Glomerular endothelial cell (primary cell): ENCODE measurements at regions not wholly inside any gene's neighbourhood (a gene's known extent, or its start where the extent isn't known, plus 50 kb on each side); places are given as distances from the start of the nearest gene placed in this dataset.

Experiments
- DNase-seq: peaks from one replicate; pipeline ENCODE4 v3.0.0-alpha.2; 2011; ENCODE audit warnings: low read depth, low spot score; ENCODE audit errors: extremely low read depth

DNA sequence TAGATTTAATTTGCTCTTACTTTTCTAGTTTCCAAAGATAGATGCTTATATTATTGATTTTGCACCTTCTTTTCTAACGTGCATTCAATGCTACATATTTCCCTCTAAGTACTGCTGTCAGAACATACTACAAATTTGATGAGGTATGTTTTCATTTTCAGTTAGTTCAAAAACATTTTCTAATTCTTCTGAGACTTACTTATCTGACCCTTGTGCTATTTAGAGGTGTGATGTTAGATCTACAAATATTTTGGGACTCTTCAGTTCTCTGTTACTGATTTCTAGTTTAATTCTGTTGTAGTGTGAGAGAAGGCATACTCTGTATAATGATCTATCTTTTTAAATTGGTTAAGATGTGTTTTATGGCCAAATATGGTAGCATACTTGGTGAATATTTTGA lies 97.8 kb upstream of the TMEM168 start:
- no peak for DNase-seq

DNA sequence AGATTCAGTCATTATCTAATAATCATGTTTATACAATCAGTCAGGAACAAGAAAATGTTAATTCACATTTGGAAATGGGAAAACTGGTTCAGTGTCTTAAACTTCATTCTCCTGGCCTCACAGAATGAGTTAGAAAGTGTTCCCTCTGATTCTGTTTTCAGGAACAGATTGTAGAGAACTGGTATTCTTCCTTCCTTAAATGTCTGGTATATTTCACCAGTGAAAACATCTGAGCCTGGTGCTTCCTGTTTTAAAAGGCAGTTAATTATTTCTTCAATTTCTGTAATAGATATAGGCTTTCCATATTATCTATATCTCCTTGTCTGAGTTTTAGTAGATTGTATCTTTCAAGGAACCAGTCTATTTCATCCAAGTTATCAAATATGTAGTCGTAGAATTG lies 97.1 kb upstream of the TMEM168 start:
- DNase-seq = no peak

DNA sequence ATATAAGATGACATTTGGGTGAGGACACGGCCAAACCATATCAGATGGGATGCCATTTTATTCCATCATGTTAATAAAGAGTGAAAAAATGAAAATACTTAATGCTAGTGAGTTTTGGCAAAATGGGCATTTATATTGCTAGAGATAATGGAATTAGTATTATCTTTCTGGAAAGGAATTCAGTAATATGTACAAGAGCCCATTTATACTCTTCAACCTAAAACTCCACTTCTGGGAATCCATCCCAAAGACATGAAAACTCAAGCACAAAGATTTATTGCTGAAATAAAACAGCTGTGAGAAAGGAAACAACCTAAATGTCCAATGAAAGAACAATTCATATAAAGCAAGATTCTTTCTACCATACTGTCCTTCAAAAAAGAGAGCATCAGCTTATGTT lies 96.0 kb upstream of the TMEM168 start:
- DNase-seq = no peak

GRCh38 chr7:112882991-112883390 lies 92.8 kb upstream of the TMEM168 start:
- DNase-seq = no peak

GRCh38 chr7:112882511-112882910 lies 92.3 kb upstream of the TMEM168 start:
- DNase-seq = no peak

DNA sequence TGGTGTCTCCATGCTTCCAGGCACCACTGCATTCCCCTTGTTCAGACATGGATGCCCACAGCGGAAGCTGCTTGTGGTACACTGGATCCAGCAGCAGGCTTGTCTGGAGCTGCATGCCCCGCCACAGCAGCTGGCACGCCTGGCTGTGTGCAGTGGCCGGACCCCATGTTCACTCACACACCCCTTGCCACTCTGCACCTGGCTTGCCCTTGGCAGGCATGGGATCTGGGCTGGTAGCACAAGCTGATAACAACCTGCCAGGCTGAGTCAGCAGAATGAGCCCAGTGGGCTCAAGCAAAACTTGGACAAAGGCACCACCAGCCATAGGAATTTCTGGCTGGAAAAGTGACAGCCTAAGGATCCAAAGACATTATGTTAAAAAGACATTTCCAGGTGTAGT lies 91.8 kb upstream of the TMEM168 start:
- DNase-seq = no peak

- no peak for DNase-seq
Measured at GRCh38 chr7:112880818-112881418, 90.7 kb upstream of the TMEM168 start.

DNA sequence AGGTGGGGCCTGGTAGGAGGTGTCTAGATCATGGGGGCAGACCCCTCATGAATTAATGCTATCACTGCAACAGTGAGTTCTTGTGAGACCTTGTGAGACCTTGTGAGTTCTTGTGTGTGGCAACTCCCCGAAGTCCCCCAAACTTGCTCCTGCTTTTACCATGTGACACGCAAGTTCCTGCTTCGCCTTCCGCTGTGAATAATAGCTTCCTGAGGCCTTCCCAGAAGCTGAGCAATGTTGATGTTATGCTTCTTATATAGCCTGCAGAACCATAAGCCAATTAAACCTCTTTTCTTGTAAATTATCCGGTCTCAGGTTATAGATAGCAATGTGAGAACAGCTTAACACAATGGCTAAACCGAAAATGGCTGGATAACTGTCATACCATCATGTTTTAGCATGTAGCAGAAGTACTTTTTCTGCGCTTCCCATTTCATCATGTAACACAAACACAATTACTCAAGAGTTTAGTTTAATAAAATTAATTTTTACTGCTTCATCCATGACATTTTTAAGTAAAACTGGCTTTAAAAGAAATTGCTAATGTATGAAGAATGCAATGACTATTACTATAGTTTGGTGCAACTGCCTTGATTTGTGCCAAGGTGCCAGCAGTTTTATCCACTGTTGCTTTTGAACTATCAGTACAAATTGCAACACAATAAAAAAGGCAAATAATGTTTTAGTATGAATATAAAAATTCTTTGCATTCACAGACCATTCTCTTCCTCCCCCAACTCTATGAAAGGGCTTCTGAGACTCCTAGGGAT lies 87.7 kb upstream of the TMEM168 start:
- peak; percentile 50 for DNase-seq

DNA sequence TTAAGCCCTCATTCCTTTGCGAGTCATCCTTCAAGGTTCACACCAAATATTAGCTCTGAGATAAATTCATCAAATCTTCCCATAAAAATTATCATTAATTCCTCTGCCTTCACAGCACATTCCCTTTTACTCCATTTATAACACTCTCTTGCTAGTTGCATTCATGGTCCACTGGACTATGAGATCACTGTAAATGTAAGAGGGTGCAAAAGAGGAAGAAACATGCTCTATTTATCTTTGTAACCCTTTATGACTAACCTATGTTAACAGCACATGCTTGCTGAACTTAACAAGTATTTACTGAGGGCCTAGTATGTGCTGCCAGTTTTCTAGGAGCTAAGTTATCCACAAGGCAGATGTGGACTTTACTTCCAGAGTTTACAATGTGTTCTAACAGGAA lies 86.7 kb upstream of the TMEM168 start:
- DNase-seq = no peak

DNA sequence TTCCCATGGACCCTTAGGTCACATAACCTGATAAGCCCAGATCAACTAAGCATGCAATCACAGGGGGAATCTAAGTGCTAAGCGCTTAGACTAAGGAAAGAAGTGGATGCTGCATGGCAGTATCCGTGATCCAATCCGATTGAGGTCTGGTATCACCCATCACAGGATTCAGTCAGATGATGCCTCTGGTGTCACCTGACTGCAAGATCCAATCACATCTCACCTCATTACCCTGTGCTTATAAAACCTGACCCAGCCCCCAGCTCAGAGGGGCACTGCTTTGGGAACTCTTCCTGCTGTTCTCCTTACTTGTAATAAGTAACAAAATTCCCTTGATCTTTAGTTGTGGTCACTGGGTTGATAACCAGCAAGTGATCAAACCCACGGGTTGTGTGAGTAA lies 84.7 kb upstream of the TMEM168 start:
- no peak for DNase-seq

DNA sequence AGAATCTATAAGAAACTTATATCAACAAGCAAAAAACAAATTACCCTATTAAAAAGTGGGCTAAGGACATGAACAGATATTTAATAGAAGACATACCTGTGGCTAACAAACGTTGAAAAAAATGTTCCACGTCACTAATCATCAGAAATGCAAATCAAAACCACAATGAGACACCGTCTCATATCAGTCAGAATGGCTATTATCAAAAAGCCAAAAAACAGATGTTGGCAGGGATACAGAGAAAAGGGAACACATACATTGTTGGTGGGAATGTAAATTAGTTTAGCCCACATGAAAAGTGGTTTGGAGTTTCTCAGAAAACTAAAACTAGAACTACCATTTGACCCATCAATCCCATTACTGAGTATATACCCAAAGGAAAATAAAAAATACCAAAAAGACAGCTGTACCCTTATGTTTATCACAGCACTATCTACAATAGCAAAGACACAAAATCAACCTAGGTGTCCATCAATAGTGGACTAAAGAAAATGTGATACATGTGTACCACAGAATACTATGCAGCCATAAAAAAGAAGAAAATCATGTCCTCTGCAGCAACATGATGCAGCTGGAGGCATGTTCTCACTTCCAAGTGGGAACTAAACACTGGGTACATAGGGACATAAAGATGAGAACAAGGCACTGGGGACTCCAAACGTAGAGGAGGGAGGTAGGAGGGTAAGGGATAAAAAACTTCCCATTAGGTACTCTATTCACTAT lies 83.8 kb upstream of the TMEM168 start:
- DNase-seq = no peak

DNA sequence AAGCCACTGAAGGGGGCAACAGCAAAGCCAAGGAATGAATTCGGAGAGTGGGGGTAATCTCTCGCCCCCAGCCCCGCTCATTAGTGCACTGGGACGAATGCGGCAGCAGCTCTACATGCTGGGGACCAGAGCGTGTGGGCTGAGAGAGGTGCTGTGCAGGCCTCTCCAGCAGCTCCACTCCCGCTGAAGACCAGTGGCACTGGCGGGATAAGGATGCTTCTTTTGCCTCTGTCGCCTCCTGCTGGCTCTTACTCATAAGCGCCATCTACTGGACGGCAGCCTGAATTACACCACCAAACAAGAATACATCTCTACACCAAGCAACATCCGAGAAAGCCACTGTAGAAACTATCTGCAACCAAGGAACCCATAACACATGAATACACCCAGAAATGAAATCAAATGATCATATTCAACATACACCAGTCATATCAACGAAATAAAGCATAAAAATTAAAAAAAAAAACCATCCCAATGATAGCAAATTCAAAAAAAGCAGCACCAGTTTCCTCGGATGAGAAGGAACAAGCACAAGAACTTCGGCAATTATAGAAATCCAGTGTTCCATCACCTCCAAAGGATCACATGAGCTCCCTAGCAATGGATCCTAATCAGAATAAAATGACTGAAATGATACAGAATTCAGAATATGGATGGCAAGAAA lies 79.0 kb upstream of the TMEM168 start:
- no peak for DNase-seq

GRCh38 chr7:112868609-112869008 lies 78.4 kb upstream of the TMEM168 start:
- DNase-seq = no peak

DNA sequence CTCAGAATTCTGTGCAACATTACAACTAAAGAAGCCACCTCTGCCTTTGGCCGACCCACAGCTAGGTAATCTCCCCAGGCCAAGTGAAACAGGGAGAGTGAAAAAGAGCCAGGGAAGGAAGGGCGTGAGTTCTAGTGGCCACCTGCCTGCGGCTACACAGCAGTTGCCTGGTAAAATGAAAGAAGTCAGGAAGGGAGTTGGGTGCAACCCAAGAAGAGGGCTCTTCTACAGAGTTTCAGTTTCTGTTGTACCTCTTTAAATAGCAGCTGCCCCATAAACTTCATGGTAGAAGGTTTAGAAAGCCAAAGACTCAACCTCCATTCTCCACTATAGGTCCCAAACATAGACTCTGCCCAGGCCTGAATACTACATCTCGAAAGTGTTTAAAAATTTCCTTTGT lies 76.2 kb upstream of the TMEM168 start:
- DNase-seq = no peak

- DNase-seq = no peak
Measured at GRCh38 chr7:112864380-112864779, 74.2 kb upstream of the TMEM168 start.

- no peak for DNase-seq
Measured at GRCh38 chr7:112858838-112859237, 68.6 kb upstream of the TMEM168 start.

GRCh38 chr7:112855227-112855626 lies 65.0 kb upstream of the TMEM168 start:
- no peak for DNase-seq

DNA sequence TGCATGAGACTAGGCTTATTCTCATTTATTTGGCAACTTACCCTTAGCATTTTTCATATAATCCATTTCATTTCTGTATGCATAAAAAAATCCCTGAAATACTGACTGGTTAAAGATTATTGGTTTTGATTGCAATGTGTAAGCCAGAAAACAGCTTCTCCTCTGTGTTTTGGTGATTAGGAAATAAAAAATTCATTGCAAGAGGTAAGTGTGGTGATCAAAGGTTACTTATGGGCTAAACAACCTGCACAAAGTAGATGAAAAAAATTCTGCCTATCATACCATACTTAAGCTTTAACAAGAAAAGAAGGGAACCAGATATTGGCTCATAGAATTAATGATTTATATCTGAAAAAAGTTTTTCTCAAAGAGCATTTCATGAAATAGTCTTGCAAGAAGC lies 64.0 kb upstream of the TMEM168 start:
- no peak for DNase-seq

DNA sequence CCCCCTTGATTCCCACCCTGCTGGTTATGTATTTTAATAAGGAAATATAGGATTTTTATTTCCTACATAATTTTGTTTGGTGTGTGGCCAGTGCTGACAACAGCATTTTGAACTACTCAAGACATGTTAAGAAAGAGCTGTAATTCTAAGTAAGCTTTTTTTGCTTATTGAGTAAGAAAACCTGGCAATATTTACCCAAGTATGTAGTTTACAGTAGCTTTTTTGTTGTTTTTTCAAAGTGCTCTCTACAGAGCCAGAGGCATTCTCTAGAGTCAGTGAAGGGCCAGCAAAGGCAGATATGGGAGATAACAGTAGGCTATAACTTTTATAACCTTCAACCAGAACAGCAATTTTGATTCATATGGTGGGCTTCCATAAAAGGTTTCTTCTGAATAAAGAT lies 63.2 kb upstream of the TMEM168 start:
- no peak for DNase-seq

- DNase-seq = no peak
Measured at GRCh38 chr7:112843151-112843550, 53.0 kb upstream of the TMEM168 start.
